GM12865 (cell line): ENCODE measurements at regions not wholly inside any gene's neighbourhood (a gene's known extent, or its start where the extent isn't known, plus 50 kb on each side); places are given as distances from the start of the nearest gene placed in this dataset.

Experiments
- DNase-seq: peaks from one replicate; pipeline ENCODE4 v3.0.0; 2010; ENCODE audit warnings: low read depth
- H3K4me3 ChIP-seq: 2 replicates; pipeline ENCODE4 v1.5.1; 2011; ENCODE audit warnings: mild to moderate bottlenecking, low read depth, low read length, control low read depth
- TF ChIP-seq, protein P1 (sequence below): IDR thresholded peaks from 2 replicates; pipeline ENCODE4 v1.5.1; 2011; ENCODE audit warnings: low read length, control low read depth, low read depth, inconsistent platforms; ENCODE audit not compliant: insufficient read depth; ENCODE audit errors: missing control alignments

DNA sequence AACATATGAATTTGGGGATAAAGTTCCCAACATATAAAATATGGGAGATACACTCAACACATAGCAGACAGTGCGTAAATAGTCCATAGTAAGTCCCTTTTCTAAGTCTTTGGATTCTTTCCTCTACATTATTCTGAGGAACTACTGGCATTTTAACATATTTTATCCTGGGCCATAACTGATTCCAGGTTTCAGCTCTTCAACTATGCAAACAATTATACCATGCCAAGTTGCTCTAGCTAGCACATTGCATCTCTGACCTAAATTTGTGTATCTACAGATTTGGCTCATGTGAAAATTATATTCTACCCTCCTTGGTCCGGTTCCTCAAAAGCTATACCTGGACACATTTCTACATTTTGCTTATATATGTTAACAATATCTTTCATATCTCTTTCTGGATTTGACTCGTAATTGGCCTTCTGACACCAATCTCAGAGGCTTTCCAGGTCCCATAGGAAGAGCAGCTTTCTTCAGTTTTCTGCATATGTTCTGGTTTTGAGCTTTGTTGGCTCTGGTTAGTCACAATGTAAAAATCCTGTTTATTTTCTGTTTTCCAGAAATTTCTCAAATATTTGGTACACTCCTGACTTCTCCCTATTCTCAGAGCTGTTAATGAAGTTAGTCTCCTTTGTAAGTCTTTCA lies 305.4 kb downstream of the BMP4 start:
- no peak for DNase-seq
- TF ChIP-seq, protein P1, sequence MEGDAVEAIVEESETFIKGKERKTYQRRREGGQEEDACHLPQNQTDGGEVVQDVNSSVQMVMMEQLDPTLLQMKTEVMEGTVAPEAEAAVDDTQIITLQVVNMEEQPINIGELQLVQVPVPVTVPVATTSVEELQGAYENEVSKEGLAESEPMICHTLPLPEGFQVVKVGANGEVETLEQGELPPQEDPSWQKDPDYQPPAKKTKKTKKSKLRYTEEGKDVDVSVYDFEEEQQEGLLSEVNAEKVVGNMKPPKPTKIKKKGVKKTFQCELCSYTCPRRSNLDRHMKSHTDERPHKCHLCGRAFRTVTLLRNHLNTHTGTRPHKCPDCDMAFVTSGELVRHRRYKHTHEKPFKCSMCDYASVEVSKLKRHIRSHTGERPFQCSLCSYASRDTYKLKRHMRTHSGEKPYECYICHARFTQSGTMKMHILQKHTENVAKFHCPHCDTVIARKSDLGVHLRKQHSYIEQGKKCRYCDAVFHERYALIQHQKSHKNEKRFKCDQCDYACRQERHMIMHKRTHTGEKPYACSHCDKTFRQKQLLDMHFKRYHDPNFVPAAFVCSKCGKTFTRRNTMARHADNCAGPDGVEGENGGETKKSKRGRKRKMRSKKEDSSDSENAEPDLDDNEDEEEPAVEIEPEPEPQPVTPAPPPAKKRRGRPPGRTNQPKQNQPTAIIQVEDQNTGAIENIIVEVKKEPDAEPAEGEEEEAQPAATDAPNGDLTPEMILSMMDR, result no peak
- no peak overlapping the region for H3K4me3 ChIP-seq

DNA sequence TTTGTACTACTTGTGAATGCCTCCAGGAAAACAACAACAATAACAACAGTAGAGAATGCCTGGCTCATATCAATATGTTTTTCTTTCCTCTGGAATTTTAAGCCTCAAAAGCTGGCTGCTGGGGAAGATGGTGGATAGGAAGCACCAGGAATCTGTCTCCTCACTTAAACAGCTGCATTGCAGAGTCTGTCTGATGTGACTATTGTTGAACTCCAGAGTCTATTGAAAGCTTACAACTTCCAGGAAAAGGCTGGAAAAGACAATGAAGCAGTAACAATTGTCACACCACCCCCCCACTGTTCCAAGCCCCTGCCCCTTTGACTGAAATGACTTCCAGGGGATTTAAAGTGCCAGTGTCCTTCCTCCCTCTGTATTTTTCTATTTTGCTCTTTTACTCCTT lies 309.7 kb downstream of the BMP4 start:
- H3K4me3 ChIP-seq, result no peak overlapping the region
- DNase-seq, result no peak
- TF ChIP-seq, protein P1, result no peak

DNA sequence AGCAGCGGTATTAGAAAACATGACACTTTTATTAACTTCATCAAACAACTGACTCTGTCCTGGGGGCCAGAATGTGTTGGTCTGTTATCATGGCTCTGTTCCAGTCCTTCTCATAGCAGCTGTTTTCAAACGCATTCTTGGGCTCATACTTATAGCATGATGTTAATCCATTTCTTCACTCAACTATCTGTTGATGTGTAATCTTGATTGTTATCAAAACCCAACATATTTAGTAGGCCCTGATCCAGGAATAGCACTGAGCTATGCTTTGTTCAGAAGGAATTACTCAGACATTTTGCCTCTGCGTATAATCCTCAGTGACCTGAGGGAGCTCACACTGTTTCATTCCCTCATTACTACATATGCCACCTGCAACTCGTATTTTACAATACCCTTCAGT lies 315.9 kb downstream of the BMP4 start:
- no peak overlapping the region for H3K4me3 ChIP-seq
- no peak for DNase-seq
- TF ChIP-seq, protein P1, result no peak

DNA sequence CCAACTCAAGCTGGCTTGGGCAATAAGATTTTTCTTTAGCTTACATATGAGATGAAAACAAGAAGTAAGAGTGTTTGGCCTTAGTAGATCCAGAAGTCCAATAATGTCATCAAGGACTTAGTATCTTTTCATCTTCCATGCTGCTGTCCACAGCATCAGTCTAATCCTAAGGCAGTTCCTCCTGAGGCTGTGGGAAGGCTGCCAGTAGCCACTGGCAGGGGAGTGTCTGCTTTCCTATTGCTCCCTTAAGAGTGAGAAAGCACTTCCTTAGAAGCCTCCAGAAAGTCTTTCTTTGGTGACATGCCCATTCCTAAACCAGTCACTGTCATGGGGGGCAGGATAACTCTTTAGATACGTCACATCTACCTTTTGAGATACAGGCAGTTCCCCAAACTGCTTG lies 317.7 kb downstream of the BMP4 start:
- TF ChIP-seq, protein P1, result no peak
- H3K4me3 ChIP-seq, result no peak overlapping the region
- DNase-seq, result no peak

DNA sequence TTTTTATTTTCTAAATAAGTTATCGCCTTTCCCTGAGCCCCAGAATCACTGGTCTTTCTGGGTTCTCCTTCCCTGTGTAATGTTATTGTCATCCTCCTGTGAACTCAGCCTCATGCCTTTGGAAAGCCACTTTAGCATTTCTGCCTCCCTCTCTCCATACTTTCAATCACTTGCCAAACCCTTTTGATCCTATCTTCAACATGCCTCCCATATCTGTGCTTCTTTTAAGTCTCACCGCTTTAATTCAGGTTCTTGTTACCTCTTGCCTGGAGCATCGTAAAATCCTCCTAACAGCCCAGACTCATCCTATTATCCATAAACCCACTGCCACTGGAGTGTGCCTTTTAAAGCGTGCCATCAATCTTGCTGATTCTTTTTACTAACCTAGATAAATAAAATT lies 321.8 kb downstream of the BMP4 start:
- no peak for DNase-seq
- TF ChIP-seq, protein P1, result no peak
- no peak overlapping the region for H3K4me3 ChIP-seq

DNA sequence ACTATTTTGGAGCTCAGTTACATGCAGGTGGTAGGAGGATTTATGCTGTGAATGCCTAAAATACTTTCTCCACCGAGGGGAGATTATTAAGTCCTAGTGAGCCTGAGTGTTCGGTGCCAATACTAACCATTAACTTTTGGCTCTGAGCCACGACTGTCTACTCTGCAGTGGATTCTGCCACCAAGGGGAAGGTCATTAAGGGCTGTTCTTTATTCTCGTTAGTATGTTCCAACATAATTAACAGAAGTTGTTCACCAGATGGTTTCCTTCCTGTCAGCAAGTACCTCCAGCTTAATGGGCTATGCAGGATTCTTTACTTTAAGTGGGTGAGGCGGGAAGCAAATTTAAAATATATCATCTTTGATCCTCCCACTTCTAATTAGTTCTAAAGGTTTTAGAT lies 326.3 kb downstream of the BMP4 start:
- no peak for DNase-seq
- TF ChIP-seq, protein P1, result no peak
- H3K4me3 ChIP-seq, result no peak overlapping the region

DNA sequence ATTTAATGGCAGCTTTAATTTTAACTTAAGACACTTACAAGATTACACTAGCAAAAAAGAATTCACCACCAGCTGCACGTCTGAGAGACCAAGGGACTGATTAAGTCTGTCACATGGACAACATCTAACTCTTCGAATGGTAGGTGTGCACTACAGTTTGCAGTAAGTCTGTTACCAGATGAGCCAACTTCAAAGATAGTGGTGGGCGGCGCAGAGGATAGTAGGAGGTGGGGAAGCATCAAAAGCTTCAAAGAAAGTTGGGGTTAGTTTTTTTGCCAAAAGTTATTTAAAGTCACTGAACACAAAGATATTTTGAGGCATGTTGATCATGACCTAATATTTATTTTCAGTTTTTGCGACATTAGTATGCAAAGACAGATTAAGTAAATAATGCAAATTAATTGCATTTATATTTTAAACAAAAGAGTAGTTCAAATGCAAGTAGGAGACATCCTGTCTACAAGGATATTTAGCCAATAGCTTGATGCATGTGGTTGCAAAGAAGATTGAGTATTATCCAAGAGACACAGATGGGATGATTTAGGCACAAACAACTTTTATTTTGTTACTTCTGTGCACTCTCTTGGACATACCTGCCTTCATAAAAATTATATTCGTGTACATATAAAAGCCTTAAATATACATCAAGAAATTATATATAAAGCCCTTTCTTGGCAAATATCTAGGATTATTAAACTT lies 327.7 kb downstream of the BMP4 start:
- DNase-seq, result no peak
- TF ChIP-seq, protein P1, result no peak
- no peak overlapping the region for H3K4me3 ChIP-seq
